ENCODE measurements at regions not wholly inside any gene's neighbourhood (a gene's known extent, or its start where the extent isn't known, plus 50 kb on each side); places are given as distances from the start of the nearest gene placed in this dataset.

DNA sequence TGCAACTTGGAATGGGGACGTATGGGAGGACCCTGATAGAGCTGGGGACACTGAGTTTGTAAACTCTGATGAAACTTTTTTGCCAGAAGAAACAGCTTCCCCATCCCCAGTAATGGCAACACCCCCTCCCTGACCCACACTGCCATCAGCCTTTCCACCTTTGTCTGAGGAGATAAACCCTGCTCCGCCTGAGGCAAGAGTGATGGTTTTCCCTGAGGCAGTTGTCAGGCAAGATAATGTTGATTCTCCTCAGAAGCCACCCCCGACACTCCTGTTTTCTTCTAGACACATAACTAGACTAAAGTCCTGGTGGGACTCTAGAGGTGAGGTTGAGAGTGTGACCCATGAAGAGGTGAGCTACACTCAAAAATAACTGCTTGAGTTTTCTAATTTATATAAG, 71.9 kb upstream of the STK26 start:
- FAIRE-seq (no peak), DNase-seq (ENCODE audit: extremely low spot score, insufficient read length, low read depth) (no peak)

DNA sequence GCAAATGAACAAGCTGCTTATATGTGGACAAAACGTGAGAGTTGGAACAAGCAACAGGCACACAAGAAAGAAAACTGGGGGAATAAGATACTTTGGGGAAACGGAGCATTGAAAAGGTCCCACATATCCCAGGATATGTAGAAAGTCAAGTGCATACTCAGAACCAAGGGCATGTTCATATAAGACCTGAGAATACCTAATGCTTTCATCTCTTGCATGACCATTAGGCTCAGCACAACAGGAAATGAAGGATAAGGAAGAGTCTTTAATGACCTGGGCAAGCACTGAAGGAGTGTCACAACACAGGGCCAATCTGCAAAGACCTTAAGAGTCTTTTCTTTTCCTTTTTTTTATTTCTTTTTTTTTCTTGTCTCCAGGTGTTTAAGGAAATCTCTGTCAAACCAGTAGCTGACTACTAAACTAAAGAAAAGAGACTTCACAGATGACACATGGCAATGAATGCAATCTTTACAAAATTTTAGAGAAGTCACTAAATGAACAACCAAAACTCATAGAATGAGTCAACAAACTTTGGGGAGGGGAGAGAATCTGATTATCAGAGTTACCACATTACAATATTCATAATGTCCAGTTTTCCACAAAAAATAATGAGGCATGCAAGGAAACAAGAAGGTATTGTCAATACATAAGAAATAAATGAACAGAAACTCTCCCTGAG, 67.9 kb upstream of the STK26 start:
- DNase-seq (ENCODE audit: extremely low spot score, insufficient read length, low read depth) (no peak), FAIRE-seq (no peak)

DNA sequence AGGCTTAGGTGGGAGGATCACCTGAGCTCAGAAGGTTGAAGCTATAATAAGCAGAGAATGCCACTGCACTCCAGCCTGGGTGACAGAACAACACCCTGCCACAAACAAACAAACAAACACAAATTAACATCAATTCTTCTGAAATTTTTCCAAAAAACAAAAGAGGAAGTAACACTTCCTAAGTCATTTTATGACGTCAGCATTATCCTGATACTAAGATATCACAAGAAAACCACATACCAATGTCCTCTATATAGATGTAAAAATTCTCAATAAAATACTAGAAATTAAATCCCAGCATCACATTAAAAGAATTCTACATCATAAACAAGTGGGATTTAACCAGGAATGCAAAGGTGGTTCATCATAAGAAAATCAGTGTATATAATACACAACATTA, 64.4 kb upstream of the STK26 start:
- DNase-seq (ENCODE audit: extremely low spot score, insufficient read length, low read depth) (no peak), FAIRE-seq (no peak)

DNA sequence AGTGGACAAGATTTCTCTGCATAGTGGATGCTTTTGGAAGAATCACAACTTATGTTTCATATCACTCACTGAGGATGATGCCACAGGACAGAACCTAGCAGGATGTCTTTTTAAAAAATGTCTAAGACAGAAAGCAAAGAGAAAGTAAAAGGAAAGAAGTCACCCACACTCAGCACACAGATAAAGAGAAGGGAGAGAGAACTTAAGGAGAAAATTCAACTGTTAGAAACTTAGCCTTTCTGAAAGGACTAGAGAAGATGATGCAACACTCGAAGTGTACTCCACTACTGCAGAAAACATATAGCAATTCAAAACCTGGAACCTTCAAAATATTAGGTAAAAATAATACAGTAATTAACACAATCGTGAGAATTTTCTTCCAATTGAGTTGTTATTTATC, 52.8 kb upstream of the STK26 start:
- DNase-seq (ENCODE audit: extremely low spot score, insufficient read length, low read depth) (no peak), FAIRE-seq (no peak)
